ENCODE measurements at regions not wholly inside any gene's neighbourhood (a gene's known extent, or its start where the extent isn't known, plus 50 kb on each side); places are given as distances from the start of the nearest gene placed in this dataset.

GRCh38 chr1:22369294-22370189 is 82.1 kb upstream of the ZBTB40 start:
- no peak overlapping the region for H3K9ac ChIP-seq (ENCODE audit: insufficient read depth, low read length, poor library complexity, severe bottlenecking)
- H3K9me3 Mint-ChIP-seq = peaks cover 0 to 7% (median 0%) of the 10 kb centered on the region in 7 donors
- no peaks in the 10 kb centered on the region for H3K4me1 ChIP-seq (ENCODE audit: control insufficient read depth in 1 of 2, insufficient read depth in 2 of 2, low read length in 2 of 2)
- 79% methylated on average over 9 of the region's 11 CpGs for WGBS (ENCODE audit: insufficient coverage)
- H3K36me3 Mint-ChIP-seq = no peaks in the 10 kb centered on the region
- H3K27me3 Mint-ChIP-seq (ENCODE audit: low read depth in 3 of 3) = peaks cover 12 to 17% (median 12%) of the 10 kb centered on the region in 3 donors
- no peak overlapping the region for H3K27ac ChIP-seq (ENCODE audit: low read depth in 1 of 2, low read length in 2 of 2)
- no peaks in the 10 kb centered on the region for H3K9me3 ChIP-seq (replicated peaks in 1 of 2; ENCODE audit: control insufficient read depth in 1 of 2, insufficient read depth in 1 of 2, low read length in 2 of 2)
- no peak overlapping the region for H3K4me3 Mint-ChIP-seq
- no peaks in the 10 kb centered on the region for H4K20me1 ChIP-seq (ENCODE audit: insufficient read depth, low read length)
- TF ChIP-seq CTCF (IDR thresholded peaks at IDR 0.05) = no peak
- no peak overlapping the region for H3K4me2 ChIP-seq (replicated peaks; ENCODE audit: extremely low read depth, low read length, poor library complexity, severe bottlenecking)
- DNase-seq = no peak
- H3K79me2 ChIP-seq (ENCODE audit: insufficient read depth, low read length) = no peaks in the 10 kb centered on the region
- H3K27ac Mint-ChIP-seq = no peak overlapping the region
- intact Hi-C loops (cut with micrococcal nuclease) = no loop called here
- H3K4me3 ChIP-seq (replicated peaks in 1 of 3; ENCODE audit: low read depth in 2 of 3, low read length in 3 of 3) = no peak overlapping the region
- H2AFZ ChIP-seq (ENCODE audit: insufficient read depth, low read depth, low read length, poor library complexity, severe bottlenecking) = no peak overlapping the region
- no peaks in the 10 kb centered on the region for H3K4me1 Mint-ChIP-seq
- no peaks in the 10 kb centered on the region for H3K27me3 ChIP-seq (ENCODE audit: control insufficient read depth in 2 of 2, insufficient read depth in 2 of 2, low read length in 2 of 2)
- H3K36me3 ChIP-seq (replicated peaks in 1 of 2; ENCODE audit: control insufficient read depth in 1 of 2, insufficient read depth in 2 of 2, low read length in 2 of 2) = no peaks in the 10 kb centered on the region

DNA sequence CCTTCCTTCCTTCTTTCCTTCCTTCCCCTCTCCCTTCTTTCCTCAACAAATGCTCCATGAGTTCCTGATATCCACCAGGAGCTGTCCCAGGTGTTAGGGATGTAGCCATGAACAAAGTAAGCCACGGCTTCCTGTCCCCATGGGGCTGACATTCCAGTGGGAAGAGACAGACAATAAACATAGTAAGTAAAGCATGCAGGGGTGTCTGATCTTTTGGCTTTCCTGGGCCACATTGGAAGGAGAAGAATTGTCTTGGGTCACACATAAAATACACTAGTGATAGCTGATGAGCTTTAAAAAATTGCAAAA is 81.5 kb upstream of the ZBTB40 start:
- Mint-ChIP-seq H3K4me3 (no peak overlapping the region), H3K4me1 (no peaks in the 10 kb centered on the region), H3K36me3 (no peaks in the 10 kb centered on the region), H3K27ac (no peak overlapping the region), H3K9me3 (peaks cover 0 to 7% (median 0%) of the 10 kb centered on the region in 7 donors), H3K27me3 (ENCODE audit: low read depth in 3 of 3) (peaks cover 12 to 17% (median 12%) of the 10 kb centered on the region in 3 donors)
- no peak for TF ChIP-seq CTCF (IDR thresholded peaks at IDR 0.05)
- 71% methylated on average over 1 of the region's 1 CpG for WGBS (ENCODE audit: insufficient coverage)
- no peaks in the 10 kb centered on the region for H3K36me3 ChIP-seq (replicated peaks in 1 of 2; ENCODE audit: control insufficient read depth in 1 of 2, insufficient read depth in 2 of 2, low read length in 2 of 2)
- no peak overlapping the region for H3K4me2 ChIP-seq (replicated peaks; ENCODE audit: extremely low read depth, low read length, poor library complexity, severe bottlenecking)
- no peaks in the 10 kb centered on the region for H3K27me3 ChIP-seq (ENCODE audit: control insufficient read depth in 2 of 2, insufficient read depth in 2 of 2, low read length in 2 of 2)
- H3K4me3 ChIP-seq (replicated peaks in 1 of 3; ENCODE audit: low read depth in 2 of 3, low read length in 3 of 3) = no peak overlapping the region
- no peaks in the 10 kb centered on the region for H3K9me3 ChIP-seq (replicated peaks in 1 of 2; ENCODE audit: control insufficient read depth in 1 of 2, insufficient read depth in 1 of 2, low read length in 2 of 2)
- no peak overlapping the region for H3K27ac ChIP-seq (ENCODE audit: low read depth in 1 of 2, low read length in 2 of 2)
- H3K4me1 ChIP-seq (ENCODE audit: control insufficient read depth in 1 of 2, insufficient read depth in 2 of 2, low read length in 2 of 2) = no peaks in the 10 kb centered on the region
- DNase-seq = no peak
- no peak overlapping the region for H2AFZ ChIP-seq (ENCODE audit: insufficient read depth, low read depth, low read length, poor library complexity, severe bottlenecking)
- H3K9ac ChIP-seq (ENCODE audit: insufficient read depth, low read length, poor library complexity, severe bottlenecking) = no peak overlapping the region
- H4K20me1 ChIP-seq (ENCODE audit: insufficient read depth, low read length) = no peaks in the 10 kb centered on the region
- intact Hi-C loops (cut with micrococcal nuclease) = no loop called here
- H3K79me2 ChIP-seq (ENCODE audit: insufficient read depth, low read length) = no peaks in the 10 kb centered on the region

All from CD14-positive monocyte (primary cell).